HG03565 (cell line): ENCODE measurements at regions not wholly inside any gene's neighbourhood (a gene's known extent, or its start where the extent isn't known, plus 50 kb on each side); places are given as distances from the start of the nearest gene placed in this dataset.
"Not testable (repeated sequence)": the region's sequence is repeated elsewhere in the genome, so short reads cannot be mapped to it uniquely, and the experiment has no call there.

Source experiments
- ATAC-seq: cut with Tn5 transposase; IDR thresholded peaks from one replicate; pipeline ENCODE4 v1.9.1; 2021; ENCODE audit warnings: mild to moderate bottlenecking, moderate library complexity; ENCODE audit not compliant: unreplicated experiment

- no peak for ATAC-seq
These were observed 272.8 kb upstream of the ZNF32 start for GRCh38 chr10:43921478-43921877.

GRCh38 chr10:43920236-43920758, 271.6 kb upstream of the ZNF32 start:
- ATAC-seq: not testable (repeated sequence)

DNA sequence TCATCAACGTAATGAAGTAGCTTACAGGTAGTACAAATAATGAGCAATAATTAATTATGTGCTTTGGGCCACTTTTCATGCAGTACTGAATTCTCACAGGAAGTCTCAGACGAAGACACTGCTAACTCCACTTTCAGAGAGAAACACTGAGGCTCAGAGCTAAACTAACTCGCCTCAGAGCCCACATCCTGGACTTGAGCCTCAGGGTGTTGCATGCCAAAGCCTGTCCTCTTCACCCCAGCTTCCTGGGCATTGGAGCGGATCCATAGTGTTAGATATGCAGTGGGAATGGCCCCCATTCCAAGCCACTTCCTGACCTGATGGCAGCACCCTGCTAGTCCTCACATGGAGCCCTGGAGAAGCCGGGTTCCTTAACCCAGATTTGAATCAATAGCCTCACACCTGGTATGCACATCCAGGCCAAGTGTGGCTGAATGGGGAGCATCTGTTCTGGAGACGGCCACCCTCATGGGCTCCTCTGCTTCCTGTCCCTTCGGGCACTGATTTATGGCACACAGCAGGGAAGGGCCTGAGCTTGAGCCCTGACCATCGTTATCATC, 265.1 kb upstream of the ZNF32 start:
- no peak for ATAC-seq

DNA sequence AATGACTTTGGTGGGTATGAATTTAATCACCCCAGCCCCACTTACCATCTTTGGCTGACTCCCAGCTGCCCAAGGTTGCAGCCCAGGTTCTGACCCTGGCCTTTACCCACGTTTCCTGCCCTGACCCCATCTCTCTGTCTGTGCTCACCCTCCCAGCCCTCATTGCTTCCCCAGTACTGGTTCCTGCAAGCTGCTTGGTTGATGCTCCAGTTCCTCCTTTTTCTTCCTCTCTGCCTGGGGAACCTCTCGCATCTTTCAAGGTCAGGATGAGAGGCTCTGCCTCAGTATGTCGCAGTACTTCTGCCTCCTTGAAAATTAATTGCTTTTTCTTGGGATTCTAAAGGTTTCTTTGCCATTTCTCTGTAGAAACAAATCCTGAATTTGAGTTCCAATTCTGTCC, 263.8 kb upstream of the ZNF32 start:
- no peak for ATAC-seq

- ATAC-seq: no peak
These were observed 257.8 kb upstream of the ZNF32 start for GRCh38 chr10:43906490-43906889.

GRCh38 chr10:43905512-43906236, 257.0 kb upstream of the ZNF32 start:
- ATAC-seq: no peak

GRCh38 chr10:43904844-43905243, 256.2 kb upstream of the ZNF32 start:
- ATAC-seq: no peak

- no peak for ATAC-seq
These were observed 255.6 kb upstream of the ZNF32 start for GRCh38 chr10:43904301-43904700.

- ATAC-seq: no peak
These were observed 254.8 kb upstream of the ZNF32 start for GRCh38 chr10:43903451-43903850.

DNA sequence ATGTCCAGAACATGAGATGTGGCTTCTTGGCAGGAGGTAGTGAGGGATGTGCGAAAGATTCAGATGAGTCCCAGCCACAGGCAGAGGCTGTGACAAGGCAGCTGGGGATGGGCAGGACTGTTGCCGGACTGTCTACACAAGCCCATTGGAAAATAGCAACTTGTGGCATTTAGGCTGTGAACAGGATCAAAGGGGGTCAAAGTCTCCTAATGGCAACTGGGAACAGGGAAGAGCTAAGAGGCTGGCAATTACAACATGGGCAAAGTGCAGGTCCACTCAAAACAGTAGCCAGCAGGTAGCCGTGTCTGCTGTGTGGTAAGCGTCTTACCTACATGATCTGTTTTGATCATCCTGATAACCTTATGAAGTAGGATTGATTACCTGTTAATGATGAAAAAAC, 254.2 kb upstream of the ZNF32 start:
- ATAC-seq: no peak

DNA sequence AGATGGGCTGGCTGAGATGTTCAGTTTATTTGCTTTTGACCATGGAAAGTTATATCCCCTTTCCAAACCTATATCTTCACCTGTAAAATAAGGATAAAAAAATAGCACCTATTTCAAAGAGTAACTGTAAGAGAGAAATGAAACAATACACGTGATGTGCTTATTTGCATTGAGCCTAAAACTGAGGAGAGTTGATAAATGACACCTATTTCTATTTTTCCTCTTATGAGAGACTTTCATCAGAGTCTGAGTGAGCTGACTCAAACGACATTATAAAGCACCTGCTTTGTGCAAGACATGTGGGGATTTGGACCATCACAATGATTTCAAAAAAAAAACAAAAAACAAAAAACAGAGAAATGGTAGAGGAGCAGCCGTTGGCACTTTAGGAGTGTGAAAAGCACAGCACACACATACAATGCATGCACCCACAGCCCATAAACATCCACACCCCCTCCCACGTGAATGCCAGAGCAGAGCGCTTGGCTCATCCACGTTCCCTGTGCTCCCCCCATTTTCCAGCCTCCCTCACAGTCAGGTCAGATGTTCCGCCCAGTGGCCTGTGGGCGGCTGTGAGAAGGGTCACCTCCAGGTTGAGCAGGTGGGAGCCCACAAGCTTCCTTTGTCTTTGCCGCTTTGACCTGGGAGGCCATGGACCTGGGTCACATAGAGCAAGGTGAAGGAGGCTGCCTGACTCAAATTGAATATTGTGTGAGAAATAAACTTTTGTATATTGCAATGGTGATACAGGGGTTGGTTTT, 253.2 kb upstream of the ZNF32 start:
- no peak for ATAC-seq

GRCh38 chr10:43901302-43901701, 252.6 kb upstream of the ZNF32 start:
- ATAC-seq: no peak

- ATAC-seq: no peak
These were observed 251.9 kb upstream of the ZNF32 start for GRCh38 chr10:43900571-43900970.

DNA sequence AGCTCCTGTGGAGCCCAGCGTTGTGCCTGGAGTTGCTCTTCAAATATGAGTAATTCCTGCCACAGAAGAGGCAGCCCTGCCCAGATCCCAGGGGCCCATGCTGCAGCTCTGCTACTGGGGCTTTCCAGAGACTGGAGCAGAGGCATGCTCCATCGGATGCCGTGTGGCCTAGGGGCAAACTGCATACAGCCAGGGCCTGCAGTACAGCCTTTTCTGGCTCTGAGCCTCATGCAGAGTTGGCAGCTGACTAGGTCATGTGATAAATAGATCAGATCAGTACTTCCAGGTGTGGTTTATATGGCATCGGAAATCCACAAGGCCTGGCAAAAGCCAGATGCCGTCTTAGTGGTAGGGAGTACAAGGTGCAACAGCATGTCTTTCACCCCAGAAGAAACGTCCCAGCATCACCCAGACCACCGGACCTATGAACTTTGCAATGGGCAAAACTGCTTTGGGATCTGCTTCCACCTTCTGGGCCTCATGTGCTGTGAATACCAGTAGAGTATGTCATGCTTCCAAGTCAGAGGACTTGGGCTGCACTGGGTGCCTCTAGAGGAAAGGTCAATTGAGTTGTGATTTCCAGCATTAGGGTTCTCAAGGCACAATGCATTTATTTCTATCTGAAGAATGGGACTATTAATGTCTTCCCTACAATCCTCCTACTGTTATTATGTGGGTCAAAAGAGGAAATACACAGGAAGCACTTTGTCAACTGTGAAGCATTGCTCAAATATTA, 250.7 kb upstream of the ZNF32 start:
- ATAC-seq: no peak

DNA sequence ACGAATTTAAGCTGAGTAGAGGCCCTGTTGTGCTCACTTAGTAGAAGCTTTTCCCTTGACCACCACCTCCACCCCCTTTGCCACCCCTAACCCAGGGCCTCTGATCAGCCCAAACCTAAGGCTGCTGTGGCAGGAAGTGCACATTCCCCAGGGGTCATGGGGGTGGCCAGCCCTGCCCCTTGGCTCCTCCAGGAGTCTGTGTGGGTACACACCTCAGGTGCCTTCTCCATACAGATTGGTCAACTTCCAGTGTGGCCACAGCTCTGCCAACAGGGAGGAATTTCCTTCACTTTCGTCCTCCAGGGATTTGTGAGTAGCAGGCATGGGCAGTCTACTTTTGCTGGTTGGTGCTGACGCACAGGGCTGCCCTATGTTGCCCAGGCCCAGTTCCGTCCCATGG, 249.9 kb upstream of the ZNF32 start:
- no peak for ATAC-seq

GRCh38 chr10:43897765-43898419, 249.2 kb upstream of the ZNF32 start:
- no peak for ATAC-seq

DNA sequence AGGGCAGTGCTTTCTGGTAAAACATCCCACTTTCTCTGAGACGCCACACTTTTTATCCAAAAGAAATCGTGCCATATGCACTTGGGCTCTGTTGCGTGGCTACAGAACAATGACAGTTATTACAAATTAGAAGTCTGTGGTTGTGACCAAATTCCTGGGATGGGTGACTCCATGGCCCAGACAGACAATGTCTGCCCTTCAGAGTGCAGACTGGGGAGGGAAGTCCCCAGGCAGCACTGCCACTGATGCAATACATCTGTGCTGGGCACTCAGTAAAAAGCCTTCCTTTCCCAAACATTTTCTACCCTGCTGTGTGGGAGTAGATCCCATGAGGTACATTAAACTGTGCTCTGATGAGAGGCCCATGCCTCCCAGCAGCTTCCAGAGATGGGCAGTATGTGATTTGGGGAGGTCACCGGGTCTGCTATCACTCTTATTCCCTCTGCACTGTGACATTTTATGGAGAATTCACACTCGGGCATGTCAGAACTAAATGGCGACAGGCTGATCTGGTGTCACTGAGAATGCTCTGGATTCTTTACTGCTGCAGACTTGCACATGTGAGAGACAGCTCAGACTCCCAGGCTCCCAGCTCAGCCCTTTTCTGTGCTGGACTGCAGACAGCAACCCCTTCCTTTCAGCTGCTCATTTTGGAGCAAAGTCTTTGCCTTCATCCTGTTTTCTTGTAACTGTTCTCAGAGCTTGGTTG, 243.5 kb upstream of the ZNF32 start:
- no peak for ATAC-seq

GRCh38 chr10:43891241-43891640, 242.6 kb upstream of the ZNF32 start:
- ATAC-seq: no peak

GRCh38 chr10:43890124-43890523, 241.4 kb upstream of the ZNF32 start:
- ATAC-seq: no peak

GRCh38 chr10:43888586-43888985, 239.9 kb upstream of the ZNF32 start:
- ATAC-seq: no peak
